ENCODE measurements at regions not wholly inside any gene's neighbourhood (a gene's known extent, or its start where the extent isn't known, plus 50 kb on each side); places are given as distances from the start of the nearest gene placed in this dataset.

GRCh38 chr6:148652205-148652604, 94.6 kb upstream of the UST start:
- no peak for DNase-seq (ENCODE audit: low read depth in 1 of 2, low spot score in 1 of 2)
- H3K27ac ChIP-seq (replicated peaks) = no peak overlapping the region
- H3K4me3 ChIP-seq (replicated peaks; ENCODE audit: insufficient read depth, low read length) = no peak overlapping the region
- H3K27me3 ChIP-seq (ENCODE audit: insufficient read depth, poor library complexity, severe bottlenecking) = no peaks in the 10 kb centered on the region
- TF ChIP-seq, protein P1, sequence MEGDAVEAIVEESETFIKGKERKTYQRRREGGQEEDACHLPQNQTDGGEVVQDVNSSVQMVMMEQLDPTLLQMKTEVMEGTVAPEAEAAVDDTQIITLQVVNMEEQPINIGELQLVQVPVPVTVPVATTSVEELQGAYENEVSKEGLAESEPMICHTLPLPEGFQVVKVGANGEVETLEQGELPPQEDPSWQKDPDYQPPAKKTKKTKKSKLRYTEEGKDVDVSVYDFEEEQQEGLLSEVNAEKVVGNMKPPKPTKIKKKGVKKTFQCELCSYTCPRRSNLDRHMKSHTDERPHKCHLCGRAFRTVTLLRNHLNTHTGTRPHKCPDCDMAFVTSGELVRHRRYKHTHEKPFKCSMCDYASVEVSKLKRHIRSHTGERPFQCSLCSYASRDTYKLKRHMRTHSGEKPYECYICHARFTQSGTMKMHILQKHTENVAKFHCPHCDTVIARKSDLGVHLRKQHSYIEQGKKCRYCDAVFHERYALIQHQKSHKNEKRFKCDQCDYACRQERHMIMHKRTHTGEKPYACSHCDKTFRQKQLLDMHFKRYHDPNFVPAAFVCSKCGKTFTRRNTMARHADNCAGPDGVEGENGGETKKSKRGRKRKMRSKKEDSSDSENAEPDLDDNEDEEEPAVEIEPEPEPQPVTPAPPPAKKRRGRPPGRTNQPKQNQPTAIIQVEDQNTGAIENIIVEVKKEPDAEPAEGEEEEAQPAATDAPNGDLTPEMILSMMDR (IDR thresholded peaks at IDR 0.05; ENCODE audit: insufficient read depth, low read length) = no peak
- no peak for TF ChIP-seq SPI1 (IDR thresholded peaks at IDR 0.05; ENCODE audit: borderline replicate concordance, low read depth)
- TF ChIP-seq REST (IDR thresholded peaks at IDR 0.05; ENCODE audit: insufficient replicate concordance, low read depth) = no peak
- no peak for TF ChIP-seq GABPA (IDR thresholded peaks at IDR 0.05; ENCODE audit: low read depth)
- TF ChIP-seq POLR2AphosphoS5 (IDR thresholded peaks at IDR 0.05; ENCODE audit: low read depth) = no peak

GRCh38 chr6:148653138-148653776, 93.6 kb upstream of the UST start:
- no peak for DNase-seq (ENCODE audit: low read depth in 1 of 2, low spot score in 1 of 2)

GRCh38 chr6:148657048-148657447, 89.8 kb upstream of the UST start:
- Histone ChIP-seq H3K4me3 (replicated peaks; ENCODE audit: insufficient read depth, low read length) (no peak overlapping the region), H3K27ac (replicated peaks) (no peak overlapping the region), H3K27me3 (ENCODE audit: insufficient read depth, poor library complexity, severe bottlenecking) (no peaks in the 10 kb centered on the region)
- DNase-seq (ENCODE audit: low read depth in 1 of 2, low spot score in 1 of 2) = peak; percentile 7 to 56
- TF ChIP-seq SPI1 (IDR thresholded peaks at IDR 0.05; ENCODE audit: borderline replicate concordance, low read depth) = peak; percentile 60; the same call in 1 of the 2 replicates
- no peak for TF ChIP-seq GABPA (IDR thresholded peaks at IDR 0.05; ENCODE audit: low read depth)

More at GRCh38 chr6:148653138-148653776, 93.6 kb upstream of the UST start:
- H3K27me3 ChIP-seq (ENCODE audit: insufficient read depth, poor library complexity, severe bottlenecking) = no peaks in the 10 kb centered on the region
- H3K4me3 ChIP-seq (replicated peaks; ENCODE audit: insufficient read depth, low read length) = no peak overlapping the region
- no peak overlapping the region for H3K27ac ChIP-seq (replicated peaks)
- TF ChIP-seq GABPA (IDR thresholded peaks at IDR 0.05; ENCODE audit: low read depth) = no peak
- no peak for TF ChIP-seq SPI1 (IDR thresholded peaks at IDR 0.05; ENCODE audit: borderline replicate concordance, low read depth)
- TF ChIP-seq, protein P1 (IDR thresholded peaks at IDR 0.05; ENCODE audit: insufficient read depth, low read length) = no peak
- no peak for TF ChIP-seq REST (IDR thresholded peaks at IDR 0.05; ENCODE audit: insufficient replicate concordance, low read depth)
- no peak for TF ChIP-seq POLR2AphosphoS5 (IDR thresholded peaks at IDR 0.05; ENCODE audit: low read depth)

DNA sequence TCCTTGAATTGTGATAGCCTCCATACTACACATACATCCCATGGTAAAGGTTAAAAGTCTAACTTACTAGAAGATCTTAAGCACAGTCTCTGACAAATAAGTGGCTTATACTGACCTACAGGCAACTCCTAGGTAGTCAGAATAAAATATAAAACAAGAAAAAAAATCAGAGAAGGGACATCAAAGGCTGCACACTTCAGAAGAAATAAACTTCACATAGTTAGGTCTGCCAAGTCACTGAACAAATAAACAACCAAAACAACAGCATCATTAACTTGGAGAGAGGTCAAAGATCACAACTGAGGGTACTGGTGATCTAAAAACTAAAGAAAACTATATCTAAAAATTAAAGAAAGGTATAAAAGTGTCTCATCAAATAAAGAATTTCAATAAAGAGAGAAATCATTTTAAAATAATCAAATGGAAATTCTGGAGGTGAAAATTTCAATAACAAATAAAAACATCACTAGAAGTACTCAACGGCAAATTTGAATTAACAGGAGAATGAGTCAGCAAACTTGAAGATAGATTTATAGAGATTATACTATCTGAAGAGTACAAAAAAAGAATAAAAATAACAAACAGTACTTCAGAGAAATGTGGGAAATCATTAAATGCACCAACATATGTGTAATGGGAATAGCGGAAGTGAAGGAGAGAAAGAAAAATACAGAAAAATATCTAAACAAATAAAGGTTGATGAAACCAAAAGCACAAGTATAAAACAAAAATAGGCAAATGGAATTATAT, 88.0 kb upstream of the UST start:
- TF ChIP-seq, protein P1 (IDR thresholded peaks at IDR 0.05; ENCODE audit: insufficient read depth, low read length) = no peak
- TF ChIP-seq GABPA (IDR thresholded peaks at IDR 0.05; ENCODE audit: low read depth) (no peak), SPI1 (IDR thresholded peaks at IDR 0.05; ENCODE audit: borderline replicate concordance, low read depth) (no peak), POLR2AphosphoS5 (IDR thresholded peaks at IDR 0.05; ENCODE audit: low read depth) (no peak), REST (IDR thresholded peaks at IDR 0.05; ENCODE audit: insufficient replicate concordance, low read depth) (no peak)
- Histone ChIP-seq H3K4me3 (replicated peaks; ENCODE audit: insufficient read depth, low read length) (no peak overlapping the region), H3K27ac (replicated peaks) (no peak overlapping the region), H3K27me3 (ENCODE audit: insufficient read depth, poor library complexity, severe bottlenecking) (no peaks in the 10 kb centered on the region)
- DNase-seq (ENCODE audit: low read depth in 1 of 2, low spot score in 1 of 2) = no peak
